Natural killer cell (primary cell): ENCODE measurements at regions not wholly inside any gene's neighbourhood (a gene's known extent, or its start where the extent isn't known, plus 50 kb on each side); places are given as distances from the start of the nearest gene placed in this dataset.

Source experiments
- ATAC-seq, 3 donors: fragments of 150-1000 bp in 2 of 3; fragments of 200-7000 bp in 1 of 3; cut with Tn5 transposase; 1 replicate in 1 of 3; 2 replicates in 2 of 3; pipeline ENCODE4 v1.10.0; 2021; ENCODE audit warnings: mild to moderate bottlenecking in 2 of 3, moderate library complexity in 2 of 3
- DNase-seq, 2 donors: peaks; one replicate each; pipeline versions ENCODE4 v3.0.0 to v3.0.0-alpha.2; 2013 to 2021; ENCODE audit warnings: mixed read lengths in 1 of 2
- H3K27ac ChIP-seq: one replicate; pipeline ENCODE4 v1.5.1; 2013; ENCODE audit warnings: mild to moderate bottlenecking, low read length
- H3K27me3 ChIP-seq: one replicate; pipeline ENCODE4 v1.6.1; 2013; ENCODE audit warnings: low read length; ENCODE audit not compliant: control insufficient read depth, insufficient read depth
- H3K36me3 ChIP-seq: one replicate; pipeline ENCODE4 v1.6.1; 2013; ENCODE audit warnings: low read length; ENCODE audit not compliant: control insufficient read depth, insufficient read depth
- H3K4me1 ChIP-seq: one replicate; pipeline ENCODE4 v1.6.1; 2013; ENCODE audit warnings: low read length; ENCODE audit not compliant: control insufficient read depth, insufficient read depth
- H3K4me3 ChIP-seq: one replicate; pipeline ENCODE4 v1.5.1; 2013; ENCODE audit warnings: low read length
- H3K9me3 ChIP-seq: one replicate; pipeline ENCODE4 v1.6.1; 2013; ENCODE audit warnings: low read length; ENCODE audit not compliant: control insufficient read depth, insufficient read depth
- H3K27ac Mint-ChIP-seq, 2 donors: one replicate each; pipeline ENCODE4 v1.8.0; 2022; ENCODE audit warnings: mild to moderate bottlenecking in 2 of 2, mixed read lengths in 2 of 2, moderate library complexity in 1 of 2
- H3K27me3 Mint-ChIP-seq, 2 donors: one replicate each; pipeline ENCODE4 v1.8.0; 2022; ENCODE audit warnings: low read depth in 2 of 2, mixed read lengths in 2 of 2
- H3K36me3 Mint-ChIP-seq: one replicate; pipeline ENCODE4 v1.8.0; 2022; ENCODE audit warnings: mixed read lengths
- H3K4me1 Mint-ChIP-seq, 2 donors: one replicate each; pipeline ENCODE4 v1.8.0; 2022; ENCODE audit warnings: mixed read lengths in 2 of 2
- H3K4me3 Mint-ChIP-seq: one replicate; pipeline ENCODE4 v1.8.0; 2022; ENCODE audit warnings: mild to moderate bottlenecking, moderate library complexity, mixed read lengths
- H3K9me3 Mint-ChIP-seq, 2 donors: one replicate each; pipeline ENCODE4 v1.8.0; 2022; ENCODE audit warnings: mixed read lengths in 2 of 2
- CTCF ChIP-seq: fragments of 200-600 bp; IDR thresholded peaks from one replicate; pipeline ENCODE4 v1.8.0; 2022; ENCODE audit warnings: antibody characterized with exemption
- WGBS: methylation state at CpG from one replicate; pipeline ENCODE4 v1.1.7; 2013; ENCODE audit warnings: missing lambda C conversion rate; ENCODE audit not compliant: insufficient coverage; 5-methylcytosine and 5-hydroxymethylcytosine counted together
- intact Hi-C: fragments of 100-400 bp; cut with micrococcal nuclease; formaldehyde crosslinking; loops from one replicate; pipeline ENCODE4 v1.14.2; 2022

- Mint-ChIP-seq H3K27me3 (no peaks in the 10 kb centered on the region), H3K9me3 (peaks cover 8 to 15% of the 10 kb centered on the region in 2 donors), H3K4me3 (no peak overlapping the region), H3K4me1 (no peaks in the 10 kb centered on the region), H3K36me3 (peaks cover 9% of the 10 kb centered on the region), H3K27ac (no peak overlapping the region)
- Histone ChIP-seq H3K27ac (no peak overlapping the region), H3K4me1 (no peaks in the 10 kb centered on the region), H3K27me3 (no peaks in the 10 kb centered on the region), H3K9me3 (no peaks in the 10 kb centered on the region), H3K36me3 (no peaks in the 10 kb centered on the region), H3K4me3 (no peak overlapping the region)
- no peak for ATAC-seq
- 86% methylated on average over 1 of the region's 2 CpGs for WGBS
- no peak for DNase-seq
- no peak for TF ChIP-seq CTCF
- intact Hi-C loops = no loop called here
These were observed 245.5 kb upstream of the STEAP1 start for GRCh38 chr7:89908736-89909135.

- Mint-ChIP-seq H3K27ac (no peak overlapping the region), H3K4me3 (no peak overlapping the region), H3K9me3 (peaks cover 10 to 13% of the 10 kb centered on the region in 2 donors), H3K36me3 (peaks cover 12% of the 10 kb centered on the region), H3K27me3 (no peaks in the 10 kb centered on the region), H3K4me1 (no peaks in the 10 kb centered on the region)
- H3K4me3 ChIP-seq = no peak overlapping the region
- 65% methylated on average over 2 of the region's 2 CpGs for WGBS
- DNase-seq (no peak), ATAC-seq (no peak)
- no peaks in the 10 kb centered on the region for H3K9me3 ChIP-seq
- no peaks in the 10 kb centered on the region for H3K27me3 ChIP-seq
- H3K36me3 ChIP-seq = no peaks in the 10 kb centered on the region
- no peak overlapping the region for H3K27ac ChIP-seq
- no peak for TF ChIP-seq CTCF
- H3K4me1 ChIP-seq = no peaks in the 10 kb centered on the region
- intact Hi-C loops = no loop called here
These were observed 239.6 kb upstream of the STEAP1 start for GRCh38 chr7:89914711-89915110.

- TF ChIP-seq CTCF = no peak
These were observed 228.1 kb upstream of the STEAP1 start for GRCh38 chr7:89926194-89926593.

GRCh38 chr7:89926701-89927100 lies 227.6 kb upstream of the STEAP1 start:
- Histone ChIP-seq H3K36me3 (no peaks in the 10 kb centered on the region), H3K4me3 (no peak overlapping the region), H3K9me3 (no peaks in the 10 kb centered on the region), H3K4me1 (no peaks in the 10 kb centered on the region), H3K27me3 (no peaks in the 10 kb centered on the region), H3K27ac (no peak overlapping the region)
- peaks cover 16 to 19% of the 10 kb centered on the region in 2 donors for H3K9me3 Mint-ChIP-seq
- peaks cover 4% of the 10 kb centered on the region for H3K36me3 Mint-ChIP-seq
- no peak for TF ChIP-seq CTCF
- intact Hi-C loops = no loop called here
- no peak overlapping the region for H3K27ac Mint-ChIP-seq
- no peak for ATAC-seq
- no peaks in the 10 kb centered on the region for H3K27me3 Mint-ChIP-seq
- no peaks in the 10 kb centered on the region for H3K4me1 Mint-ChIP-seq
- H3K4me3 Mint-ChIP-seq = no peak overlapping the region
- 90% methylated on average over 6 of the region's 6 CpGs for WGBS
- DNase-seq = no peak

More at GRCh38 chr7:89926194-89926593, 228.1 kb upstream of the STEAP1 start:
- WGBS = 50% methylated on average over 2 of the region's 2 CpGs
- no peak for ATAC-seq
- Histone ChIP-seq H3K4me3 (no peak overlapping the region), H3K27me3 (no peaks in the 10 kb centered on the region), H3K36me3 (no peaks in the 10 kb centered on the region), H3K9me3 (no peaks in the 10 kb centered on the region), H3K4me1 (no peaks in the 10 kb centered on the region), H3K27ac (no peak overlapping the region)
- Mint-ChIP-seq H3K36me3 (peaks cover 4% of the 10 kb centered on the region), H3K27ac (no peak overlapping the region), H3K9me3 (peaks cover 15 to 20% of the 10 kb centered on the region in 2 donors), H3K4me1 (no peaks in the 10 kb centered on the region), H3K27me3 (no peaks in the 10 kb centered on the region), H3K4me3 (no peak overlapping the region)
- intact Hi-C loops = no loop called here
- DNase-seq = no peak
